GM23248 (cell line): ENCODE measurements at regions not wholly inside any gene's neighbourhood (a gene's known extent, or its start where the extent isn't known, plus 50 kb on each side); places are given as distances from the start of the nearest gene placed in this dataset.

ENCODE experiments used
- EZH2 ChIP-seq: fragments of 200-600 bp; sonication (generic); IDR thresholded peaks from 2 replicates; pipeline ENCODE4 v1.6.1; 2018; ENCODE audit warnings: antibody characterized with exemption, mild to moderate bottlenecking; ENCODE audit not compliant: insufficient read depth, poor library complexity, severe bottlenecking
- EZH2phosphoT487 ChIP-seq: fragments of 200-600 bp; sonication (generic); IDR thresholded peaks from 2 replicates; pipeline ENCODE4 v1.6.1; 2018; ENCODE audit warnings: antibody characterized with exemption, moderate library complexity, mild to moderate bottlenecking, low read depth; ENCODE audit not compliant: insufficient read depth

GRCh38 chr4:26235500-26235899 lies 85.3 kb upstream of the RBPJ start:
- TF ChIP-seq EZH2 (no peak), EZH2phosphoT487 (no peak)
